ENCODE measurements at regions not wholly inside any gene's neighbourhood (a gene's known extent, or its start where the extent isn't known, plus 50 kb on each side); places are given as distances from the start of the nearest gene placed in this dataset.

- no peak for TF ChIP-seq POLR2AphosphoS5 (IDR thresholded peaks at IDR 0.05; ENCODE audit: low read depth)
- TF ChIP-seq ZNF331 (CRISPR knock-in tag; IDR thresholded peaks at IDR 0.05; ENCODE audit: low read depth): no peak
- TF ChIP-seq EZH2 (IDR thresholded peaks at IDR 0.05; ENCODE audit: low read depth, unreplicated experiment): no peak
- TF ChIP-seq, protein P1, sequence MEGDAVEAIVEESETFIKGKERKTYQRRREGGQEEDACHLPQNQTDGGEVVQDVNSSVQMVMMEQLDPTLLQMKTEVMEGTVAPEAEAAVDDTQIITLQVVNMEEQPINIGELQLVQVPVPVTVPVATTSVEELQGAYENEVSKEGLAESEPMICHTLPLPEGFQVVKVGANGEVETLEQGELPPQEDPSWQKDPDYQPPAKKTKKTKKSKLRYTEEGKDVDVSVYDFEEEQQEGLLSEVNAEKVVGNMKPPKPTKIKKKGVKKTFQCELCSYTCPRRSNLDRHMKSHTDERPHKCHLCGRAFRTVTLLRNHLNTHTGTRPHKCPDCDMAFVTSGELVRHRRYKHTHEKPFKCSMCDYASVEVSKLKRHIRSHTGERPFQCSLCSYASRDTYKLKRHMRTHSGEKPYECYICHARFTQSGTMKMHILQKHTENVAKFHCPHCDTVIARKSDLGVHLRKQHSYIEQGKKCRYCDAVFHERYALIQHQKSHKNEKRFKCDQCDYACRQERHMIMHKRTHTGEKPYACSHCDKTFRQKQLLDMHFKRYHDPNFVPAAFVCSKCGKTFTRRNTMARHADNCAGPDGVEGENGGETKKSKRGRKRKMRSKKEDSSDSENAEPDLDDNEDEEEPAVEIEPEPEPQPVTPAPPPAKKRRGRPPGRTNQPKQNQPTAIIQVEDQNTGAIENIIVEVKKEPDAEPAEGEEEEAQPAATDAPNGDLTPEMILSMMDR (conservative IDR thresholded peaks at IDR 0.05; ENCODE audit: low read depth in 2 of 2): no peak
- no peak for TF ChIP-seq ETS1 (IDR thresholded peaks at IDR 0.05)
- TF ChIP-seq CREB1 (CRISPR knock-in tag; IDR thresholded peaks at IDR 0.05; ENCODE audit: low read depth): no peak
Measured at GRCh38 chr13:44260336-44260735, 113.3 kb upstream of the SERP2 start (continued).

DNA sequence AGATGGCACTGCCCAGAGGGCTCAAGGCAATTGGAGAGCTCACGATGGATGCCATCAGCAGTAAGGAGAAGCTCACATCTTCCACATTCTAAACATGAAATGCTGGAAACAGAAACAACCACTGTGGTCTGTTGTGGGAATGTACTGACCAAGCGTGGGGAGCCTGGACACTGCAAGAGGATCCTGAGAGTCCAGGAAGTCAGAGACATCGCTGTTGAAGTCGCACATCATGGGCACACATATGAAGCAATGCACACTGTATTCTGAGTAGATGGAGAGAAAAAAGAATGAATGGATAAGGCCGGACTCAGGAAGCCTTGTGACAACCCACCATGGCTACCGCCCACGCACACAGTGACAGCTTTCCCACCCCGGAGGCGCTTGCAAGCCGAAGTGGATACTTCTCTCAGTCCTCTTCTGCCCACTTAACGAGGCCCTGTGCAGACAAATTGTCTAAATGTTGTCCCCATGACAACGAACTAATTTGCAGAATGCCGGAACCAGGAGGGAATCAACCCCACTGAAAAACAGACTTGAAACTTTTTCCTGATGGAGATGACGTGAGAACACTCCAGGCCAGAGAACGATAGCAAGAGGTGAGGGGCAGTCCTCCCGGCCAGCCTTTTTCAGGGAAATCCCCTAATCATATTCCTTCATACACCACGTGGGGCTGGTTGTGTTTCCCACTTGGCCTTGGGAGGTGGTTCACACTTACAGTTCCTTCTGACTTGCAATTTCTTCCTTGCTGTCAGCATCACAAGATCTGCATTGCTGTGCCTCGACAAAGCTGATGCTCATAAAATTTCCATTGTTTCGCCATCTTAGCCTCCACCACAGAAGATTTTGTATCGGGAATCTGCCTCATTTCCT lies 109.6 kb upstream of the SERP2 start:
- H3F3A ChIP-seq (replicated peaks; ENCODE audit: low read depth): no peaks in the 10 kb centered on the region
- no peaks in the 10 kb centered on the region for H3K79me2 ChIP-seq (replicated peaks; ENCODE audit: insufficient read depth)
- no peak overlapping the region for H3K4me2 ChIP-seq
- no peaks in the 10 kb centered on the region for H3K4me1 ChIP-seq (ENCODE audit: insufficient read depth)
- DNase-seq (ENCODE audit: low spot score): no peak
- Mint-ChIP-seq H3K27ac (no peak overlapping the region), H3K4me3 (no peak overlapping the region), H3K9me3 (peaks cover 4% of the 10 kb centered on the region), H3K4me1 (no peaks in the 10 kb centered on the region), H3K36me3 (ENCODE audit: low read depth) (peaks cover 5% of the 10 kb centered on the region; the same call in 1 of the 3 replicates), H3K27me3 (ENCODE audit: insufficient read depth, low read depth, poor library complexity) (peaks cover 3% of the 10 kb centered on the region)
- H2AFZ ChIP-seq: no peak overlapping the region
- H3K27me3 ChIP-seq (ENCODE audit: insufficient read depth): no peaks in the 10 kb centered on the region
- ATAC-seq: no peak
- no peak overlapping the region for H3K27ac ChIP-seq (ENCODE audit: low read depth)
- H3K9me2 ChIP-seq (ENCODE audit: insufficient read depth): 0 out of 2 replicates have a peak, but pooled peaks cover 4% of the 10 kb centered on the region
- no peaks in the 10 kb centered on the region for H3K36me3 ChIP-seq (ENCODE audit: insufficient read depth)
- H3K4me3 ChIP-seq: no peak overlapping the region
- TF ChIP-seq ZNF114 (CRISPR knock-in tag; IDR thresholded peaks at IDR 0.05) (no peak), ZNF331 (CRISPR knock-in tag; IDR thresholded peaks at IDR 0.05; ENCODE audit: low read depth) (no peak)
- H4K20me1 ChIP-seq (replicated peaks; ENCODE audit: insufficient read depth): no peaks in the 10 kb centered on the region

DNA sequence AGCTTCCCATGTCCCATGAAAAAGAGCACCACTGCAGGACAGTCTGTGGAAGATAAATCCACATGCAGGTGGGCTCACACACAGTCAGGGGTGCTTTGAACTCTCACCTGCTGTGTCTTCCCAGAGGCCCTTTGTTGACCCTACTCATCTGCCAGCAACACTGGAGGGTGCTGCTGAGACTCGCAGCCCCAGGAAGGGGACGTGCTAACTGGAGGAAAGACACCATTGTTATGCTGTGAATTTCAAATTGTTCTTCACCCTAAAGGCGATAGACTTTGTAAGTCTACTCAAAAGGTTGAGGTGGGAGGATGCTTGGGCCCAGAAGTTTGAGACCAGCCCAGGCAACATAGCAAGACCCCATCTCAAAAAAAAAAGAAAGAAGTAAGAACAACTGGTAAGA lies 107.3 kb upstream of the SERP2 start:
- Histone ChIP-seq H3K36me3 (ENCODE audit: insufficient read depth) (no peaks in the 10 kb centered on the region), H3K4me1 (ENCODE audit: insufficient read depth) (no peaks in the 10 kb centered on the region), H3K9me2 (ENCODE audit: insufficient read depth) (0 out of 2 replicates have a peak, but pooled peaks cover 3% of the 10 kb centered on the region), H3K27ac (ENCODE audit: low read depth) (no peak overlapping the region), H3K27me3 (ENCODE audit: insufficient read depth) (no peaks in the 10 kb centered on the region), H4K20me1 (replicated peaks; ENCODE audit: insufficient read depth) (no peaks in the 10 kb centered on the region), H3F3A (replicated peaks; ENCODE audit: low read depth) (no peaks in the 10 kb centered on the region), H3K79me2 (replicated peaks; ENCODE audit: insufficient read depth) (no peaks in the 10 kb centered on the region), H3K4me2 (no peak overlapping the region), H3K4me3 (no peak overlapping the region), H2AFZ (no peak overlapping the region)
- TF ChIP-seq, protein P1 (conservative IDR thresholded peaks at IDR 0.05; ENCODE audit: low read depth in 2 of 2): peak; percentile 20 to 55; a peak in 3 of 4 replicates
- no peak for TF ChIP-seq ZNF114 (CRISPR knock-in tag; IDR thresholded peaks at IDR 0.05)
- H3K4me1 Mint-ChIP-seq: peaks cover 3% of the 10 kb centered on the region; the same call in 2 of the 3 replicates
- peaks cover 5% of the 10 kb centered on the region for H3K27me3 Mint-ChIP-seq (ENCODE audit: insufficient read depth, low read depth, poor library complexity)
- no peak overlapping the region for H3K27ac Mint-ChIP-seq
- peaks cover 5% of the 10 kb centered on the region; the same call in 1 of the 3 replicates for H3K36me3 Mint-ChIP-seq (ENCODE audit: low read depth)
- peaks cover 4% of the 10 kb centered on the region for H3K9me3 Mint-ChIP-seq
- peak; percentile 48; the same call in 2 of the 3 replicates for ATAC-seq
- no peak overlapping the region for H3K4me3 Mint-ChIP-seq
- DNase-seq (ENCODE audit: low spot score): peak; percentile 11
